ENCODE measurements at regions not wholly inside any gene's neighbourhood (a gene's known extent, or its start where the extent isn't known, plus 50 kb on each side); places are given as distances from the start of the nearest gene placed in this dataset.

GRCh38 chr3:194900854-194901522 is 215.3 kb downstream of the FAM43A start:
- TF ChIP-seq CTCF (conservative IDR thresholded peaks at IDR 0.05; ENCODE audit: low read depth in 2 of 2), result no peak
- no peak for TF ChIP-seq CREB1 (CRISPR knock-in tag; IDR thresholded peaks at IDR 0.05; ENCODE audit: low read depth)

All from GM23338 (cell line).